CD14-positive monocyte (primary cell): ENCODE measurements at regions not wholly inside any gene's neighbourhood (a gene's known extent, or its start where the extent isn't known, plus 50 kb on each side); places are given as distances from the start of the nearest gene placed in this dataset.

Experiments
- DNase-seq, 3 donors: peaks; one replicate each; pipeline ENCODE4 v3.0.0-alpha.2; 2011 to 2022
- H2AFZ ChIP-seq: 2 replicates; pipeline ENCODE4 v1.6.0; 2012; ENCODE audit warnings: mild to moderate bottlenecking, low read depth, low read length, inconsistent platforms; ENCODE audit not compliant: insufficient read depth, poor library complexity, severe bottlenecking
- H3K27ac ChIP-seq, 2 donors: 1 replicate in 1 of 2; 2 replicates in 1 of 2; pipeline ENCODE4 v1.5.1; 2012 to 2013; ENCODE audit warnings: low read length in 2 of 2, control low read depth in 1 of 2, inconsistent platforms in 1 of 2, low read depth in 1 of 2, mild to moderate bottlenecking in 1 of 2
- H3K27me3 ChIP-seq, 2 donors: one replicate each; pipeline versions ENCODE4 v1.6.0 to v1.6.1; 2011 to 2013; ENCODE audit warnings: low read length in 2 of 2; ENCODE audit not compliant: control insufficient read depth in 2 of 2, insufficient read depth in 2 of 2
- H3K36me3 ChIP-seq, 2 donors: replicated peaks in 1 of 2; 1 replicate in 1 of 2; 2 replicates in 1 of 2; pipeline versions ENCODE4 v1.5.1 to v1.6.1; 2012 to 2013; ENCODE audit warnings: low read length in 2 of 2, control low read depth in 1 of 2, inconsistent platforms in 1 of 2, mild to moderate bottlenecking in 1 of 2; ENCODE audit not compliant: insufficient read depth in 2 of 2, control insufficient read depth in 1 of 2
- H3K4me1 ChIP-seq, 2 donors: 1 replicate in 1 of 2; 2 replicates in 1 of 2; pipeline versions ENCODE4 v1.5.1 to v1.6.1; 2012 to 2013; ENCODE audit warnings: low read length in 2 of 2, control low read depth in 1 of 2, inconsistent platforms in 1 of 2, mild to moderate bottlenecking in 1 of 2, moderate library complexity in 1 of 2; ENCODE audit not compliant: insufficient read depth in 2 of 2, control insufficient read depth in 1 of 2
- H3K4me2 ChIP-seq: replicated peaks from 2 replicates; pipeline ENCODE3; 2012; ENCODE audit warnings: low read length, moderate library complexity, mild to moderate bottlenecking; ENCODE audit not compliant: poor library complexity, severe bottlenecking; ENCODE audit errors: extremely low read depth
- H3K4me3 ChIP-seq, 3 experiments: fragments of 200-600 bp in 1 of 3; sonication (generic) in 1 of 3; replicated peaks in 1 of 3; 1 replicate in 2 of 3; 2 replicates in 1 of 3; pipeline ENCODE4 v1.5.1; 2011 to 2013; ENCODE audit warnings: low read length in 3 of 3, mild to moderate bottlenecking in 3 of 3, control low read depth in 2 of 3, low read depth in 2 of 3, inconsistent platforms in 1 of 3, moderate library complexity in 1 of 3
- H3K79me2 ChIP-seq: 2 replicates; pipeline ENCODE4 v1.6.0; 2012; ENCODE audit warnings: mild to moderate bottlenecking, control low read depth, inconsistent platforms, low read length, moderate library complexity; ENCODE audit not compliant: insufficient read depth
- H3K9ac ChIP-seq: 2 replicates; pipeline ENCODE4 v1.6.0; 2017; ENCODE audit warnings: low read length, mild to moderate bottlenecking; ENCODE audit not compliant: insufficient read depth, poor library complexity, severe bottlenecking
- H3K9me3 ChIP-seq, 2 donors: replicated peaks in 1 of 2; 1 replicate in 1 of 2; 2 replicates in 1 of 2; pipeline versions ENCODE4 v1.5.1 to v1.6.1; 2012 to 2013; ENCODE audit warnings: low read length in 2 of 2, control low read depth in 1 of 2; ENCODE audit not compliant: control insufficient read depth in 1 of 2, insufficient read depth in 1 of 2
- H4K20me1 ChIP-seq: 2 replicates; pipeline ENCODE4 v1.6.0; 2012; ENCODE audit warnings: mild to moderate bottlenecking, low read length, control low read depth, moderate library complexity; ENCODE audit not compliant: insufficient read depth
- H3K27ac Mint-ChIP-seq, 7 donors: one replicate each; pipeline ENCODE4 v1.8.0; 2020; ENCODE audit warnings: mild to moderate bottlenecking in 7 of 7, mixed read lengths in 7 of 7, moderate library complexity in 6 of 7, inconsistent platforms in 2 of 7
- H3K27me3 Mint-ChIP-seq, 3 donors: one replicate each; pipeline ENCODE4 v1.8.0; 2021 to 2022; ENCODE audit warnings: low read depth in 3 of 3, mild to moderate bottlenecking in 3 of 3, mixed read lengths in 3 of 3, moderate library complexity in 3 of 3, inconsistent platforms in 1 of 3
- H3K36me3 Mint-ChIP-seq, 2 donors: one replicate each; pipeline ENCODE4 v1.8.0; 2020; ENCODE audit warnings: mixed read lengths in 2 of 2, inconsistent platforms in 1 of 2, mild to moderate bottlenecking in 1 of 2
- H3K4me1 Mint-ChIP-seq: one replicate; pipeline ENCODE4 v1.8.0; 2020; ENCODE audit warnings: mild to moderate bottlenecking, mixed read lengths
- H3K4me3 Mint-ChIP-seq, 2 donors: one replicate each; pipeline ENCODE4 v1.8.0; 2020; ENCODE audit warnings: mild to moderate bottlenecking in 2 of 2, mixed read lengths in 2 of 2, moderate library complexity in 1 of 2
- H3K9me3 Mint-ChIP-seq, 7 donors: one replicate each; pipeline ENCODE4 v1.8.0; 2020 to 2022; ENCODE audit warnings: mixed read lengths in 7 of 7, mild to moderate bottlenecking in 6 of 7, moderate library complexity in 6 of 7, inconsistent platforms in 2 of 7
- WGBS: methylation state at CpG from one replicate; pipeline ENCODE4 v1.1.5; 2013; ENCODE audit warnings: missing lambda C conversion rate; ENCODE audit not compliant: insufficient coverage; 5-methylcytosine and 5-hydroxymethylcytosine counted together
- intact Hi-C, 2 donors: fragments of 100-400 bp; cut with micrococcal nuclease; formaldehyde crosslinking; loops; one replicate each; pipeline versions ENCODE4 v1.15.0 to v1.15.1; 2023
- TF ChIP-seq, protein P1 (sequence below): fragments of 200-600 bp; IDR thresholded peaks from one replicate; pipeline ENCODE4 v1.8.0; 2022; ENCODE audit warnings: antibody characterized with exemption, mild to moderate bottlenecking

DNA sequence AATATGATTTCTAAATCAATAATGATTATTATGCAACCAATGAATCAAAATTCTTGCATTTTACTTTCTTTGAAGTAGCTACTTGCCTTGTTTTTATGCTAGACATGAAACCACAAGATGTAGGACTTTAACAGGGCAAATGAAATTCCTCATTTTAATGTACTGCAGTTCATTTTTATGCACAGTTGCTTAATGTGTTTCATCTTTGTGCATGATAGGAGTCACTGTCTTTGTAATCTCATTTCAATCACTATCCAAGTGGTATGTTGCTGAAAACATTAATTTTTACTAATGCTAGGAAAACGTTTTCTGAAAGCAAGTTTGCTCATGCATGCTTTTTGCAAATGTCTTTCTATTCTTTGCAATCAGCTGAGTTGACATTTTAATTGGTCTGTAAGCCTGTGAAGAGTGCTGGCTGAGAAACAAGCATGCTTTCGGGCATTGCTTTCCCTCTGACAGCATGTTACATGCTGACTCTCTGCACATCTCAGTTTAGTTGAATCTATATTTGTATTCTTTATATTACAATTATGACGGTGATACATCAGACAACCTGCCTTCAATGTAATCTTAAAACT lies 535.0 kb upstream of the CDH18 start:
- H3K27me3 ChIP-seq: no peaks in the 10 kb centered on the region
- intact Hi-C loops: no loop called here
- TF ChIP-seq, protein P1, sequence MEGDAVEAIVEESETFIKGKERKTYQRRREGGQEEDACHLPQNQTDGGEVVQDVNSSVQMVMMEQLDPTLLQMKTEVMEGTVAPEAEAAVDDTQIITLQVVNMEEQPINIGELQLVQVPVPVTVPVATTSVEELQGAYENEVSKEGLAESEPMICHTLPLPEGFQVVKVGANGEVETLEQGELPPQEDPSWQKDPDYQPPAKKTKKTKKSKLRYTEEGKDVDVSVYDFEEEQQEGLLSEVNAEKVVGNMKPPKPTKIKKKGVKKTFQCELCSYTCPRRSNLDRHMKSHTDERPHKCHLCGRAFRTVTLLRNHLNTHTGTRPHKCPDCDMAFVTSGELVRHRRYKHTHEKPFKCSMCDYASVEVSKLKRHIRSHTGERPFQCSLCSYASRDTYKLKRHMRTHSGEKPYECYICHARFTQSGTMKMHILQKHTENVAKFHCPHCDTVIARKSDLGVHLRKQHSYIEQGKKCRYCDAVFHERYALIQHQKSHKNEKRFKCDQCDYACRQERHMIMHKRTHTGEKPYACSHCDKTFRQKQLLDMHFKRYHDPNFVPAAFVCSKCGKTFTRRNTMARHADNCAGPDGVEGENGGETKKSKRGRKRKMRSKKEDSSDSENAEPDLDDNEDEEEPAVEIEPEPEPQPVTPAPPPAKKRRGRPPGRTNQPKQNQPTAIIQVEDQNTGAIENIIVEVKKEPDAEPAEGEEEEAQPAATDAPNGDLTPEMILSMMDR: no peak
- no peak overlapping the region for H3K4me2 ChIP-seq
- Mint-ChIP-seq H3K27ac (no peak overlapping the region), H3K9me3 (peaks cover 1 to 17% (median 8%) of the 10 kb centered on the region in 7 donors), H3K36me3 (no peaks in the 10 kb centered on the region), H3K4me1 (no peaks in the 10 kb centered on the region), H3K4me3 (no peak overlapping the region), H3K27me3 (no peaks in the 10 kb centered on the region)
- no CpG with 5 or more reads among the region's 3 CpGs for WGBS
- H3K4me1 ChIP-seq: no peaks in the 10 kb centered on the region
- H3K36me3 ChIP-seq: no peaks in the 10 kb centered on the region
- no peaks in the 10 kb centered on the region for H4K20me1 ChIP-seq
- H3K9me3 ChIP-seq: peaks cover 0 to 7% of the 10 kb centered on the region in 2 donors
- no peaks in the 10 kb centered on the region for H3K79me2 ChIP-seq
- DNase-seq: no peak
- no peak overlapping the region for H3K27ac ChIP-seq
- H3K9ac ChIP-seq: no peak overlapping the region
- H3K4me3 ChIP-seq: no peak overlapping the region
- H2AFZ ChIP-seq: no peak overlapping the region

DNA sequence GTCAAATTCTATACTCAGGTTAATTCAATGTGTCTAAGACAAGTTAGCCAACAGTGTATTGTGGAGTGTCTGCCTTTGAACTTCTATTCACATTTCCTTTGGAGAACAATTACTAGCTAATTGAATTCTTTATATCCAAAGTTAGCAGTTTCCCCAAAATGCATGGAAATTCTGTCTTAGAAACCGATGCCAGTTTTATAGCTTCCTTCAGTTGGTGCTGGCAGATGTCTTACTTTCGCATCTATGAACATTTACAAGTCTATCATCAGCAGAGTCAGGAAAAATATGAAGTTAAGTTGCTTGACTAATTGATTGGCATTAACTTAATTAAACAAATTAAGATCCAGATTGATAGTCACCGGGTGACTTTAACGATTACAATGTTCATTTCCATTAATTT lies 527.6 kb upstream of the CDH18 start:
- no peaks in the 10 kb centered on the region for H3K4me1 ChIP-seq
- TF ChIP-seq, protein P1: no peak
- no peak overlapping the region for H3K9ac ChIP-seq
- Mint-ChIP-seq H3K4me1 (no peaks in the 10 kb centered on the region), H3K27ac (no peak overlapping the region), H3K27me3 (peaks cover 0 to 1% (median 0%) of the 10 kb centered on the region in 3 donors), H3K4me3 (no peak overlapping the region), H3K9me3 (peaks cover 0 to 5% (median 0%) of the 10 kb centered on the region in 7 donors), H3K36me3 (no peaks in the 10 kb centered on the region)
- WGBS: no CpG with 5 or more reads among the region's 4 CpGs
- no peak overlapping the region for H3K4me3 ChIP-seq
- no peak overlapping the region for H3K27ac ChIP-seq
- no peak overlapping the region for H3K4me2 ChIP-seq
- H4K20me1 ChIP-seq: no peaks in the 10 kb centered on the region
- no peaks in the 10 kb centered on the region for H3K27me3 ChIP-seq
- H3K36me3 ChIP-seq: no peaks in the 10 kb centered on the region
- no peaks in the 10 kb centered on the region for H3K9me3 ChIP-seq
- H3K79me2 ChIP-seq: no peaks in the 10 kb centered on the region
- no peak for DNase-seq
- H2AFZ ChIP-seq: no peak overlapping the region
- intact Hi-C loops: no loop called here
